Spleen (tissue), 11 donors: ENCODE measurements at regions not wholly inside any gene's neighbourhood (a gene's known extent, or its start where the extent isn't known, plus 50 kb on each side); places are given as distances from the start of the nearest gene placed in this dataset.

ENCODE experiments used
- DNase-seq: peaks from one replicate; pipeline ENCODE4 v3.0.0-alpha.2; 2020
- H3K27ac ChIP-seq, 8 donors: fragments of 200-600 bp; sonication (generic) in 7 of 8; 1 replicate in 4 of 8; 2 replicates in 4 of 8; pipeline versions ENCODE4 v1.5.0 to v1.8.0; 2016 to 2021; ENCODE audit warnings: inconsistent platforms in 4 of 8, mild to moderate bottlenecking in 4 of 8, moderate library complexity in 1 of 8
- H3K27me3 ChIP-seq, 7 donors: fragments of 200-600 bp; sonication (generic) in 6 of 7; replicated peaks in 1 of 7; 1 replicate in 4 of 7; 2 replicates in 3 of 7; pipeline versions ENCODE4 v1.5.0 to v1.8.0; 2016 to 2021; ENCODE audit warnings: inconsistent platforms in 3 of 7, mild to moderate bottlenecking in 1 of 7
- H3K36me3 ChIP-seq, 6 donors: fragments of 200-600 bp; sonication (generic) in 5 of 6; 1 replicate in 4 of 6; 2 replicates in 2 of 6; pipeline versions ENCODE4 v1.5.0 to v1.8.0; 2016 to 2021; ENCODE audit warnings: inconsistent platforms in 2 of 6
- H3K4me1 ChIP-seq, 6 donors: fragments of 200-600 bp; sonication (generic) in 5 of 6; 1 replicate in 3 of 6; 2 replicates in 3 of 6; pipeline versions ENCODE4 v1.5.0 to v1.8.0; 2016 to 2021; ENCODE audit warnings: inconsistent platforms in 3 of 6
- H3K4me3 ChIP-seq, 8 donors: fragments of 200-600 bp; sonication (generic) in 7 of 8; 1 replicate in 4 of 8; 2 replicates in 4 of 8; pipeline versions ENCODE4 v1.5.0 to v1.8.0; 2016 to 2021; ENCODE audit warnings: inconsistent platforms in 4 of 8, mild to moderate bottlenecking in 4 of 8, moderate library complexity in 2 of 8
- H3K9me3 ChIP-seq, 8 donors: fragments of 200-600 bp; sonication (generic) in 7 of 8; 1 replicate in 4 of 8; 2 replicates in 4 of 8; pipeline versions ENCODE4 v1.5.0 to v1.8.0; 2016 to 2021; ENCODE audit warnings: inconsistent platforms in 4 of 8
- CTCF ChIP-seq, 11 experiments: fragments of 200-600 bp in 7 of 11; fragments of 450-650 bp in 4 of 11; sonication (generic) in 4 of 11; IDR thresholded peaks in 8 of 11; conservative IDR thresholded peaks in 3 of 11; 1 replicate in 7 of 11; 2 replicates in 4 of 11; pipeline versions ENCODE4 v1.4.0 to v1.8.0; 2016 to 2021; ENCODE audit warnings: antibody characterized with exemption in 11 of 11, inconsistent platforms in 4 of 11, mild to moderate bottlenecking in 1 of 11
- POLR2A ChIP-seq, 3 donors: fragments of 450-650 bp; IDR thresholded peaks; one replicate each; pipeline ENCODE4 v1.5.1; 2017; ENCODE audit warnings: antibody characterized with exemption in 3 of 3, mild to moderate bottlenecking in 1 of 3
- POLR2AphosphoS5 ChIP-seq, 3 donors: sonication (generic); formaldehyde crosslinking; IDR thresholded peaks; one replicate each; pipeline ENCODE4 v1.5.1; 2017; ENCODE audit warnings: antibody characterized with exemption in 3 of 3
- WGBS, 5 donors: extraction: QIAGEN DNeasy Blood & Tissue Kit in 3 of 5; methylation state at CpG; one replicate each; pipeline versions ENCODE4 v1.1.5 to v1.1.7; 2013 to 2018; 5-methylcytosine and 5-hydroxymethylcytosine counted together
- intact Hi-C: fragments of 100-400 bp; cut with DNase I; formaldehyde crosslinking; loops from one replicate; pipeline ENCODE4 v1.15.0; 2023; ENCODE audit warnings: low total_unique reads
- donor health status: healthy with polysubstance abuse.
- donor health status: DM: no; HTN: no; CAD: no; lungs with moderate emphysema.
- donor health status: DM: no; HTN: no; CAD: no.
- donor health status: Bipolar disorder and iron deficiency.
- donor health status: healthy.
- donor health status: DM: no; HTN: no; CAD: no.
- donor health status: DM: yes; HTN: yes; CAD: no.

- Histone ChIP-seq H3K4me1 (no peaks in the 10 kb centered on the region), H3K9me3 (peaks cover 0 to 16% (median 5%) of the 10 kb centered on the region in 8 donors), H3K27ac (no peak overlapping the region), H3K36me3 (no peaks in the 10 kb centered on the region), H3K27me3 (no peaks in the 10 kb centered on the region), H3K4me3 (no peak overlapping the region)
- no peak for DNase-seq
- TF ChIP-seq POLR2AphosphoS5 (IDR thresholded peaks at IDR 0.05) (no peak), POLR2A (IDR thresholded peaks at IDR 0.05) (no peak)
- 79 to 95% (median 86%) methylated on average over 3 of the region's 3 CpGs for WGBS, 5 donors
- intact Hi-C loops = no loop called here
These were observed 715.1 kb downstream of the SLITRK1 start for GRCh38 chr13:83167203-83167602.

GRCh38 chr13:83166550-83166949 is 715.7 kb downstream of the SLITRK1 start:
- intact Hi-C loops = no loop called here
- TF ChIP-seq POLR2A (IDR thresholded peaks at IDR 0.05) (no peak), CTCF (IDR thresholded peaks at IDR 0.05 in 8 of 11, conservative IDR thresholded peaks at IDR 0.05 in 3 of 11) (no peak), POLR2AphosphoS5 (IDR thresholded peaks at IDR 0.05) (no peak)
- H3K4me1 ChIP-seq = no peaks in the 10 kb centered on the region
- DNase-seq = no peak
- peaks cover 0 to 13% (median 2%) of the 10 kb centered on the region in 8 donors for H3K9me3 ChIP-seq
- H3K27me3 ChIP-seq = no peaks in the 10 kb centered on the region
- no peak overlapping the region for H3K4me3 ChIP-seq
- H3K27ac ChIP-seq = no peak overlapping the region
- no peaks in the 10 kb centered on the region for H3K36me3 ChIP-seq

- H3K27me3 ChIP-seq = no peaks in the 10 kb centered on the region
- H3K36me3 ChIP-seq = no peaks in the 10 kb centered on the region
- no peaks in the 10 kb centered on the region for H3K4me1 ChIP-seq
- TF ChIP-seq POLR2A (IDR thresholded peaks at IDR 0.05) = no peak
- TF ChIP-seq POLR2AphosphoS5 (IDR thresholded peaks at IDR 0.05) = no peak
- TF ChIP-seq CTCF (IDR thresholded peaks at IDR 0.05 in 8 of 11, conservative IDR thresholded peaks at IDR 0.05 in 3 of 11) = no peak
- no peak overlapping the region for H3K27ac ChIP-seq
- no peak overlapping the region for H3K4me3 ChIP-seq
- 30 to 57% (median 46%) methylated on average over 2 of the region's 2 CpGs for WGBS, 5 donors
- intact Hi-C loops = no loop called here
- peaks cover 0 to 4% (median 0%) of the 10 kb centered on the region in 8 donors for H3K9me3 ChIP-seq
- no peak for DNase-seq
These were observed 719.8 kb downstream of the SLITRK1 start for GRCh38 chr13:83162493-83162892.

GRCh38 chr13:83153848-83154247 is 728.4 kb downstream of the SLITRK1 start:
- TF ChIP-seq POLR2A (IDR thresholded peaks at IDR 0.05) = no peak
- no peak for TF ChIP-seq POLR2AphosphoS5 (IDR thresholded peaks at IDR 0.05)
- no peak for TF ChIP-seq CTCF (IDR thresholded peaks at IDR 0.05 in 8 of 11, conservative IDR thresholded peaks at IDR 0.05 in 3 of 11)
- Histone ChIP-seq H3K36me3 (no peaks in the 10 kb centered on the region), H3K27me3 (no peaks in the 10 kb centered on the region), H3K4me3 (no peak overlapping the region), H3K4me1 (no peaks in the 10 kb centered on the region), H3K9me3 (no peaks in the 10 kb centered on the region), H3K27ac (no peak overlapping the region)
- no peak for DNase-seq
- 23 to 35% (median 30%) methylated on average over 2 of the region's 2 CpGs for WGBS, 5 donors
- intact Hi-C loops = no loop called here

- H3K4me1 ChIP-seq = no peaks in the 10 kb centered on the region
- WGBS, 5 donors = 86 to 97% (median 93%) methylated on average over 1 of the region's 1 CpG
- no peaks in the 10 kb centered on the region for H3K36me3 ChIP-seq
- H3K9me3 ChIP-seq = peaks cover 0 to 4% (median 0%) of the 10 kb centered on the region in 8 donors
- no peaks in the 10 kb centered on the region for H3K27me3 ChIP-seq
- DNase-seq = no peak
- H3K27ac ChIP-seq = no peak overlapping the region
- intact Hi-C loops = no loop called here
- no peak overlapping the region for H3K4me3 ChIP-seq
- TF ChIP-seq CTCF (IDR thresholded peaks at IDR 0.05 in 8 of 11, conservative IDR thresholded peaks at IDR 0.05 in 3 of 11) = no peak
- no peak for TF ChIP-seq POLR2A (IDR thresholded peaks at IDR 0.05)
- TF ChIP-seq POLR2AphosphoS5 (IDR thresholded peaks at IDR 0.05) = no peak
These were observed 731.0 kb downstream of the SLITRK1 start for GRCh38 chr13:83151308-83151660.
